ENCODE measurements at regions not wholly inside any gene's neighbourhood (a gene's known extent, or its start where the extent isn't known, plus 50 kb on each side); places are given as distances from the start of the nearest gene placed in this dataset.

- H3K36me3 ChIP-seq = no peaks in the 10 kb centered on the region
- no peaks in the 10 kb centered on the region for H3K27me3 ChIP-seq
- TF ChIP-seq, protein P1, sequence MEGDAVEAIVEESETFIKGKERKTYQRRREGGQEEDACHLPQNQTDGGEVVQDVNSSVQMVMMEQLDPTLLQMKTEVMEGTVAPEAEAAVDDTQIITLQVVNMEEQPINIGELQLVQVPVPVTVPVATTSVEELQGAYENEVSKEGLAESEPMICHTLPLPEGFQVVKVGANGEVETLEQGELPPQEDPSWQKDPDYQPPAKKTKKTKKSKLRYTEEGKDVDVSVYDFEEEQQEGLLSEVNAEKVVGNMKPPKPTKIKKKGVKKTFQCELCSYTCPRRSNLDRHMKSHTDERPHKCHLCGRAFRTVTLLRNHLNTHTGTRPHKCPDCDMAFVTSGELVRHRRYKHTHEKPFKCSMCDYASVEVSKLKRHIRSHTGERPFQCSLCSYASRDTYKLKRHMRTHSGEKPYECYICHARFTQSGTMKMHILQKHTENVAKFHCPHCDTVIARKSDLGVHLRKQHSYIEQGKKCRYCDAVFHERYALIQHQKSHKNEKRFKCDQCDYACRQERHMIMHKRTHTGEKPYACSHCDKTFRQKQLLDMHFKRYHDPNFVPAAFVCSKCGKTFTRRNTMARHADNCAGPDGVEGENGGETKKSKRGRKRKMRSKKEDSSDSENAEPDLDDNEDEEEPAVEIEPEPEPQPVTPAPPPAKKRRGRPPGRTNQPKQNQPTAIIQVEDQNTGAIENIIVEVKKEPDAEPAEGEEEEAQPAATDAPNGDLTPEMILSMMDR (IDR thresholded peaks at IDR 0.05) = no peak
- H3K4me1 ChIP-seq = no peaks in the 10 kb centered on the region
- H3K4me3 ChIP-seq = no peak overlapping the region
- no peaks in the 10 kb centered on the region for H3K9me3 ChIP-seq
- DNase-seq (ENCODE audit: low spot score) = no peak
- no peak overlapping the region for H3K27ac ChIP-seq
These were observed 312.5 kb upstream of the CHRM2 start for GRCh38 chr7:136555933-136556332.

GRCh38 chr7:136551618-136552017 is 316.8 kb upstream of the CHRM2 start:
- Histone ChIP-seq H3K27me3 (no peaks in the 10 kb centered on the region), H3K4me3 (no peak overlapping the region), H3K36me3 (no peaks in the 10 kb centered on the region), H3K27ac (no peak overlapping the region), H3K4me1 (no peaks in the 10 kb centered on the region), H3K9me3 (no peaks in the 10 kb centered on the region)
- TF ChIP-seq, protein P1 (IDR thresholded peaks at IDR 0.05) = no peak
- DNase-seq (ENCODE audit: low spot score) = no peak

GRCh38 chr7:136549756-136550155 is 318.7 kb upstream of the CHRM2 start:
- Histone ChIP-seq H3K27me3 (no peaks in the 10 kb centered on the region), H3K4me1 (no peaks in the 10 kb centered on the region), H3K9me3 (no peaks in the 10 kb centered on the region), H3K27ac (no peak overlapping the region), H3K4me3 (no peak overlapping the region), H3K36me3 (no peaks in the 10 kb centered on the region)
- TF ChIP-seq, protein P1 (IDR thresholded peaks at IDR 0.05) = no peak
- DNase-seq (ENCODE audit: low spot score) = no peak

GRCh38 chr7:136533732-136534131 is 334.7 kb upstream of the CHRM2 start:
- no peak overlapping the region for H3K4me3 ChIP-seq
- TF ChIP-seq, protein P1 (IDR thresholded peaks at IDR 0.05) = no peak
- H3K27ac ChIP-seq = no peak overlapping the region
- no peaks in the 10 kb centered on the region for H3K9me3 ChIP-seq
- H3K4me1 ChIP-seq = no peaks in the 10 kb centered on the region
- DNase-seq (ENCODE audit: low spot score) = no peak
- H3K27me3 ChIP-seq = no peaks in the 10 kb centered on the region
- H3K36me3 ChIP-seq = no peaks in the 10 kb centered on the region

- H3K4me1 ChIP-seq = no peaks in the 10 kb centered on the region
- H3K27ac ChIP-seq = no peak overlapping the region
- H3K27me3 ChIP-seq = no peaks in the 10 kb centered on the region
- no peaks in the 10 kb centered on the region for H3K36me3 ChIP-seq
- no peaks in the 10 kb centered on the region for H3K9me3 ChIP-seq
- DNase-seq (ENCODE audit: low spot score) = no peak
- no peak overlapping the region for H3K4me3 ChIP-seq
- TF ChIP-seq, protein P1 (IDR thresholded peaks at IDR 0.05) = no peak
These were observed 337.6 kb upstream of the CHRM2 start for GRCh38 chr7:136530831-136531230.

DNA sequence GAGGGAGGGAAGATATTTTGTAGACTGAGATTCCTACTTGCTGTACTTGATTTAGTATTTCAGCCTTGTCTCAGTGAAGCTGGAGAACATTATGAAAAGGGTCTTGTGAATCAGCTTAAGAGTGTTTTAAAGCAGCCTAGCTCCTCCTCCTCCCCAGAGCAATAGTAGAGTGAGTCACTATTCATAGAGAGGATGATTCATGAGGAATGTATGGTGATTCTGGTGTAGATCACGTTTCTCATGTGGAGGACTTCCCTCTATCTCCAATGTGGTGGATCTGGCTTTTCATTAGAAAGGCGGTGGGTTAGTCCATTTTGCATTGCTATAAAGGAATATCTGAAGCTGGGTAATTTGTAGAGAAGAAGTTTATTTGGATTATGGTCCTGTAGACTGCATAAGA is 340.1 kb upstream of the CHRM2 start:
- TF ChIP-seq, protein P1 (IDR thresholded peaks at IDR 0.05) = no peak
- H3K36me3 ChIP-seq = no peaks in the 10 kb centered on the region

More for the DNA sequence above, 340.1 kb upstream of the CHRM2 start:
- Histone ChIP-seq H3K27ac (no peak overlapping the region), H3K27me3 (no peaks in the 10 kb centered on the region), H3K9me3 (no peaks in the 10 kb centered on the region), H3K4me3 (no peak overlapping the region), H3K4me1 (no peaks in the 10 kb centered on the region)
- no peak for DNase-seq (ENCODE audit: low spot score)
